ENCODE measurements at regions not wholly inside any gene's neighbourhood (a gene's known extent, or its start where the extent isn't known, plus 50 kb on each side); places are given as distances from the start of the nearest gene placed in this dataset.

GRCh38 chr5:57054671-57055070 lies 102.7 kb upstream of the MIER3 start:
- no peak overlapping the region for H3K4me3 ChIP-seq (ENCODE audit: low read depth, low read length)
- TF ChIP-seq, protein P1, sequence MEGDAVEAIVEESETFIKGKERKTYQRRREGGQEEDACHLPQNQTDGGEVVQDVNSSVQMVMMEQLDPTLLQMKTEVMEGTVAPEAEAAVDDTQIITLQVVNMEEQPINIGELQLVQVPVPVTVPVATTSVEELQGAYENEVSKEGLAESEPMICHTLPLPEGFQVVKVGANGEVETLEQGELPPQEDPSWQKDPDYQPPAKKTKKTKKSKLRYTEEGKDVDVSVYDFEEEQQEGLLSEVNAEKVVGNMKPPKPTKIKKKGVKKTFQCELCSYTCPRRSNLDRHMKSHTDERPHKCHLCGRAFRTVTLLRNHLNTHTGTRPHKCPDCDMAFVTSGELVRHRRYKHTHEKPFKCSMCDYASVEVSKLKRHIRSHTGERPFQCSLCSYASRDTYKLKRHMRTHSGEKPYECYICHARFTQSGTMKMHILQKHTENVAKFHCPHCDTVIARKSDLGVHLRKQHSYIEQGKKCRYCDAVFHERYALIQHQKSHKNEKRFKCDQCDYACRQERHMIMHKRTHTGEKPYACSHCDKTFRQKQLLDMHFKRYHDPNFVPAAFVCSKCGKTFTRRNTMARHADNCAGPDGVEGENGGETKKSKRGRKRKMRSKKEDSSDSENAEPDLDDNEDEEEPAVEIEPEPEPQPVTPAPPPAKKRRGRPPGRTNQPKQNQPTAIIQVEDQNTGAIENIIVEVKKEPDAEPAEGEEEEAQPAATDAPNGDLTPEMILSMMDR (IDR thresholded peaks at IDR 0.05; ENCODE audit: insufficient read depth, low read length, missing control alignments) = no peak
- ChIA-PET POLR2A (no interaction called here), CTCF (no interaction called here)
- no peak for DNase-seq (ENCODE audit: low read depth, low spot score)

DNA sequence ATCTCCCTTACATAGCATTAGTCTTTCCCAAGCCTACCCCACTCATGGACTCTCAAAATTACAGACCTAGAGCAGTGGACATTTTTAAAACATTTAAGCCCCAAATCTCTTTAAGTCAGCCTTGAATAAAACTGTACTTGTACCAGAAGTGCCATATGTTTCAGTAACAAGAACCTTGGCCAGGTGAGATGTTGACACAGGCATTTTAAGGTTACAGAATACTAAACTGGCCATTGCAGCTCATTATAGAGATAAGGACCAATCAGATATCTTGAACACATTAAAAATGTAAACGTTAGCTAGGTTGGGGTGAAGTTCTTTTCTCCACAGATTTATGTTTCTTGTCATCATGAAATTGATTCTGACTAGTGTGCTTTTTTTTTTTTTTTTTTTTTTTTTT lies 103.8 kb upstream of the MIER3 start:
- POLR2A ChIA-PET = no interaction called here
- no peak for DNase-seq (ENCODE audit: low read depth, low spot score)

DNA sequence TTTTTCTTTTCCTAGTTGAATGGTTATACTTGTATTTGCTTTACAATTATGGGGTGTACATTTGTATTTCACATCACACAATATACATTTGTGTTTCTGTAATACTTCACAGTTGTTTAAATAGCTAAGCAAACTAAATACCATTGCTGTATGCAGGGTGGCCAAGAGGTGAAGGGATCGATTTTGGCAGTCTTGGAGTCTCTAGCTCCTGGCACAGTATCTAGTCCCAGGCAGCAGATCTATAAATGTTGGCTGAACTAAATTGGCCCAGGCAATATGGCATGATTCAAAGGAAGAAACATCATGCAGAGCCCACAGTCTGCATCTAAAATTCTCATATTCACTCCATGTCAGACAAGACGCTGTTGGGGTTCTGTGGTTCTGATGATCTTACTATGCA lies 110.1 kb upstream of the GPBP1 start:
- TF ChIP-seq, protein P1 (IDR thresholded peaks at IDR 0.05; ENCODE audit: insufficient read depth, low read length, missing control alignments) = no peak
- POLR2A ChIA-PET = no interaction called here
- CTCF ChIA-PET = no interaction called here
- H3K4me3 ChIP-seq (ENCODE audit: low read depth, low read length) = no peak overlapping the region
- DNase-seq (ENCODE audit: low read depth, low spot score) = no peak

More for the DNA sequence above, 103.8 kb upstream of the MIER3 start:
- no peak overlapping the region for H3K4me3 ChIP-seq (ENCODE audit: low read depth, low read length)
- TF ChIP-seq, protein P1 (IDR thresholded peaks at IDR 0.05; ENCODE audit: insufficient read depth, low read length, missing control alignments) = no peak
- CTCF ChIA-PET = no interaction called here

DNA sequence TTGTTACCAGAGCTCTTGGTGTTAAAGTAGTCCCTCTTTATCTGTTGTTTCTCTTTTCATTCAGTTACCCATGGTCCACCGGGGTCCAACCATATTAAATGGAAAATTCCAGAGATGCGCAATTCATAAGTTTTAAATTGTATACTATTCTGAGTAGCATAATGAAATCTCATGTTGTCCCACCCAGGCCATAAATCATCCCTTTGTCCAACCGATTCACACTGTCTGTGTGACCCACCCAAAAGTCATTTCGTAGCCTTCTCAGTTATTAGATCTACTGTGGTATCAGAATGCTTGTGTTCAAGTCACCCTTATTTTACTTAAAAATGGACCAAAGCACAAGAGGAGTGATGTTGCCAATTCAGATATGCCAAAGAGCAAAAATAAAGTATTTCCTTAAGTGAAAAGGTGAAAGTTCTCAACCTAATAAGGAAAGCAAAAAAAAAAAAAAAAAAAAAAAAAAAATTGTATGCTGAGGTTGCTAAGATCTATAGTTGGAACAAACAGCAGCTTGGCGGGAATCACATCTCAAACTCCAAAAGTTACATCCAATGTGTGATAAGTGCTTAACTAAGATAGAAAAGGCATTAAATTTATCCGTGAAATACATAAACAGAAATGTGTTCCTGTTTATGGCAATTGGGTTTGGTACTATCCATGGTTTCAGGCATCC lies 106.8 kb upstream of the GPBP1 start:
- POLR2A ChIA-PET = no interaction called here
- TF ChIP-seq, protein P1 (IDR thresholded peaks at IDR 0.05; ENCODE audit: insufficient read depth, low read length, missing control alignments) = no peak
- CTCF ChIA-PET = no interaction called here
- no peak overlapping the region for H3K4me3 ChIP-seq (ENCODE audit: low read depth, low read length)
- DNase-seq (ENCODE audit: low read depth, low spot score) = no peak

GRCh38 chr5:57067597-57067924 lies 106.3 kb upstream of the GPBP1 start:
- TF ChIP-seq, protein P1 (IDR thresholded peaks at IDR 0.05; ENCODE audit: insufficient read depth, low read length, missing control alignments) = no peak
- CTCF ChIA-PET = no interaction called here
- POLR2A ChIA-PET = no interaction called here
- no peak for DNase-seq (ENCODE audit: low read depth, low spot score)
- H3K4me3 ChIP-seq (ENCODE audit: low read depth, low read length) = no peak overlapping the region

DNA sequence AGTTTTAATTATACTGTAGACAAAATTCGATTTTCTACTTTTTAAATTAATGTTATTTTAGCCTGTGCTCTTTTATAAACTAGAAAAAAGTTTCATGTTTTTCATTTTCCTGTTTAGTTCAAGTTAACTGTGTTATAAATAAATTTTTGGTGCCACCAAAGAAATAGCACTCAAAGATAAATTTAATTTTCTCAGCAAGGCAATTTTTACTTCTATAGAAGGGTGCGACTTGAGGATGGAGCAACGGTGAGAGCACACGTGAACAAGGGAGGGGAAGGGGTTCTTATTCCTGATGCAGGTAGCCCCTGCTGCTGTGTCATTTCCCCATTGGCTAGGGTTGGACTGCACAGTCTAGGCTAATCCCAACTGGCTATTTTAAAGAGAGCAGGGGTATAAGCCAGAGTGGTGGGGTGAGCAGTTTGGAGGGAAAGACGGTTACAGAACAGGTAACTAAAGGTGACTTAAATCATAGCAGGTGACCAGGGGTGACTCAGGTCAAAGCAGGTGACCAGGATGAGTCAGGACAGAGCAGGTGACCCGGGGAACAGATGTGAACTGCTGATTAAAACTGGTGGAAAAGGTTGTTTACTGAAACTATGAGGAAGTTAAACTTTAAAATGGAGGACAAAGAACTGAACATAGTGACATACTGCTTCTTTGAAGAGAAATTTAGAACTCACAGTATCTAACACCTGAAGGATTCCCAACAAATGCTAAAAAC lies 104.6 kb upstream of the GPBP1 start:
- ChIA-PET CTCF (no interaction called here), POLR2A (no interaction called here)
- TF ChIP-seq, protein P1 (IDR thresholded peaks at IDR 0.05; ENCODE audit: insufficient read depth, low read length, missing control alignments) = no peak
- no peak overlapping the region for H3K4me3 ChIP-seq (ENCODE audit: low read depth, low read length)
- no peak for DNase-seq (ENCODE audit: low read depth, low spot score)

Measured in AG04449 (cell line).